Right hindlimb (tissue), 1 donor: ENCODE measurements at regions not wholly inside any gene's neighbourhood (a gene's known extent, or its start where the extent isn't known, plus 50 kb on each side); places are given as distances from the start of the nearest gene placed in this dataset.

Experiments used
- DNase-seq: peaks from one replicate; pipeline ENCODE4 v3.0.0-alpha.2; 2018

GRCh38 chr1:103854279-103854678, 104.6 kb downstream of the AMY1C start:
- DNase-seq, result no peak

- no peak for DNase-seq
These were observed 110.0 kb downstream of the AMY1C start for GRCh38 chr1:103859721-103860120.

GRCh38 chr1:103898576-103899345, 149.1 kb downstream of the AMY1C start:
- no peak for DNase-seq

- DNase-seq, result no peak
These were observed 150.3 kb downstream of the AMY1C start for GRCh38 chr1:103900005-103900404.

GRCh38 chr1:103901072-103901471, 151.4 kb downstream of the AMY1C start:
- DNase-seq, result no peak

GRCh38 chr1:103905363-103905762, 155.7 kb downstream of the AMY1C start:
- no peak for DNase-seq

- no peak for DNase-seq
These were observed 161.8 kb downstream of the AMY1C start for GRCh38 chr1:103911450-103911849.

GRCh38 chr1:103917795-103918194, 168.1 kb downstream of the AMY1C start:
- no peak for DNase-seq

- DNase-seq, result no peak
These were observed 182.2 kb downstream of the AMY1C start for GRCh38 chr1:103931891-103932290.

- no peak for DNase-seq
These were observed 188.2 kb downstream of the AMY1C start for GRCh38 chr1:103937763-103938357.

- no peak for DNase-seq
These were observed 191.4 kb downstream of the AMY1C start for GRCh38 chr1:103941086-103941485.

- DNase-seq, result no peak
These were observed 192.3 kb downstream of the AMY1C start for GRCh38 chr1:103942029-103942428.

GRCh38 chr1:103945774-103946173, 196.1 kb downstream of the AMY1C start:
- DNase-seq, result no peak

- DNase-seq, result no peak
These were observed 198.8 kb downstream of the AMY1C start for GRCh38 chr1:103948526-103948925.

GRCh38 chr1:103949779-103950178, 200.1 kb downstream of the AMY1C start:
- DNase-seq, result no peak

GRCh38 chr1:103953386-103953785, 203.7 kb downstream of the AMY1C start:
- DNase-seq, result no peak

- no peak for DNase-seq
These were observed 209.0 kb downstream of the AMY1C start for GRCh38 chr1:103958699-103959098.

- no peak for DNase-seq
These were observed 209.9 kb downstream of the AMY1C start for GRCh38 chr1:103959565-103959964.

GRCh38 chr1:103960045-103960444, 210.3 kb downstream of the AMY1C start:
- DNase-seq, result no peak

- DNase-seq, result no peak
These were observed 211.0 kb downstream of the AMY1C start for GRCh38 chr1:103960710-103961109.

- DNase-seq, result no peak
These were observed 237.1 kb downstream of the AMY1C start for GRCh38 chr1:103986792-103987191.

- no peak for DNase-seq
These were observed 247.9 kb downstream of the AMY1C start for GRCh38 chr1:103997631-103998030.

GRCh38 chr1:104018922-104019674, 269.4 kb downstream of the AMY1C start:
- no peak for DNase-seq

GRCh38 chr1:104019675-104020049, 270.0 kb downstream of the AMY1C start:
- no peak for DNase-seq
